ENCODE measurements at regions not wholly inside any gene's neighbourhood (a gene's known extent, or its start where the extent isn't known, plus 50 kb on each side); places are given as distances from the start of the nearest gene placed in this dataset.

DNA sequence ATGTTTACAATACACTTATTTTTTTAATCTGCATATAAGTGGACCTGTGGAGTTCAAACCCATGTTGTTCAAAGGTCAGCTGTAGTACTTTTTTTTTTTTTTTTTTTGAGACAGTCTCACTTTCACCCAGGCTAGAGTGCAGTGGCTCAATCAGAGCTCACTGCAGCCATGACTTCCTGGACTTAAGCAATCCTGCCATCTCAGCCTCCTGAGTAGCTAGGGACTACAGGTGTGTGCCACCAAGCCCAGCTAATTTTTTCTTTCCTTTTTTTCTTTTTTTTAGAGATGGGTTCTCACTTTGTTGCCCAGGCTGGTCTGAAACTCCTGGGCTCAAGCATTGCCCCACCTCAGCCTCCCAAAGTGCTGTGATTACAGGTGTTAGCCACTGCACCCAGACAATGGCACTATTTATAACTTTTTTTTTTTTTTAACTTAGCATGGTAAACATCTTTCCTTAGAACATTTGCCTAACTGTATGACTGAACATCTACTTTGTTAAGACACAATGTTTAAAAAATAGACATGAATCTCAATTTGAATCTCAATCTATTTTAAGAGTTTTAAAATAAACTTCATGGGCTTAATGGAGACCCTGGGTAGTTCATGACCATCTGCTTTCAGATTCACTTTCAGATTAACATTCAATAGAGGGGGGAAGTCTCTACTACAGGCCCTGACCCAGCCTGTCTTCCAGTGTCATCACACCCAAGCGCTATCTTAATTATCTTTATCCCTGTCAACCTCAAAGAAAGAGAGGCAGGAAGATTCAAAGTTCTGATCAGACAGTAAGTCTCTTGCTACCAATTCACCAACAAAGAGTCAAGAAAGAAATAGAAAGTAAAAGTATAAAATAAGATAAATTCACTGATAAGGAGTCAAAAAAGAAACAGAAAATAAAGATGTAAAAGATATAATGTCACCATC, 97.7 kb upstream of the DOCK9 start (continued):
- TF ChIP-seq GRHL2 (CRISPR knock-in tag; IDR thresholded peaks at IDR 0.05; ENCODE audit: insufficient replicate concordance, severe bottlenecking) = no peak
- TF ChIP-seq, protein P1, sequence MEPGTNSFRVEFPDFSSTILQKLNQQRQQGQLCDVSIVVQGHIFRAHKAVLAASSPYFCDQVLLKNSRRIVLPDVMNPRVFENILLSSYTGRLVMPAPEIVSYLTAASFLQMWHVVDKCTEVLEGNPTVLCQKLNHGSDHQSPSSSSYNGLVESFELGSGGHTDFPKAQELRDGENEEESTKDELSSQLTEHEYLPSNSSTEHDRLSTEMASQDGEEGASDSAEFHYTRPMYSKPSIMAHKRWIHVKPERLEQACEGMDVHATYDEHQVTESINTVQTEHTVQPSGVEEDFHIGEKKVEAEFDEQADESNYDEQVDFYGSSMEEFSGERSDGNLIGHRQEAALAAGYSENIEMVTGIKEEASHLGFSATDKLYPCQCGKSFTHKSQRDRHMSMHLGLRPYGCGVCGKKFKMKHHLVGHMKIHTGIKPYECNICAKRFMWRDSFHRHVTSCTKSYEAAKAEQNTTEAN (CRISPR knock-in tag; IDR thresholded peaks at IDR 0.05) = no peak

DNA sequence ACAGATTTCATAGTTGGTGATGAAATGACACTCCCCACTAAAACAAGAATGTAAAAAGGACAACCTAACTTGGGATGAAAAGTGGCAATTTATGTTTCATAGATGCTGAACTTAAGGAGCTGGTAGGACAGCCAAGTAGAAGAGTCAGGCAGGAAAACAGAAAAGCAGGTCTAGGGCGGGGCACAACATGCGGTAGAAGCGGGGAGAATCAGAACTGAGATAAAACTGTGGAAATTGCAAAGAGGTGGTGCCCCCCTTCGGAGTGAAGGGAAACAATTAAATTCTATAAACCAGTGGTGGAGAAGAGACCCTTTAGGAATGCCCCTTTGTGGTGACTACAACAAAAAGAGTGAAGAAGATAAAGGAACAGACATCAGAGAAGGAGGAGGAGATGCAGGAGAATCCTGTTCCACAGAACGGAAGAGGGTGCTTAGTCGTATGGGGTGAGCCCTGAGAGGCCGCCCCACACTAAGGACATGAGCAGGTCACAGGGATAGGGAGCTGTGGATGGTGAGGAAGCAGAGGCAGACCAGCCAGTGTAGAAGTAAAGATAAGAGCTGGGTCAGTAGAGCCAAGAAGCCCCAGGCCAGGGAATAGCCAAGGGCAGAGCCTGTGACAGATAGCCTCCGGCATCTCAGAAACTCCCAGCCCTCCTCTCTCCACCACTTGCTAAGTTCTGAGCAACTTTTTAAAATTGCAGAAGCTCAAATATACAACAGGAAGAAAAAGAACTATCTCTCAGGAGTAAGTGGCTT, 100.3 kb upstream of the DOCK9 start:
- Mint-ChIP-seq H3K4me1 (no peaks in the 10 kb centered on the region), H3K27me3 (ENCODE audit: low read depth) (no peaks in the 10 kb centered on the region), H3K36me3 (no peaks in the 10 kb centered on the region), H3K9me3 (no peaks in the 10 kb centered on the region), H3K27ac (no peak overlapping the region), H3K4me3 (no peak overlapping the region)
- no peak for DNase-seq (ENCODE audit: low spot score)
- TF ChIP-seq NR2C2 (CRISPR knock-in tag; IDR thresholded peaks at IDR 0.05) (no peak), SP1 (CRISPR knock-in tag; conservative IDR thresholded peaks at IDR 0.05) (no peak), RELA (CRISPR knock-in tag; IDR thresholded peaks at IDR 0.05; ENCODE audit: borderline replicate concordance) (no peak), ZNF263 (CRISPR knock-in tag; IDR thresholded peaks at IDR 0.05; ENCODE audit: low read depth) (no peak), TCF7 (CRISPR knock-in tag; IDR thresholded peaks at IDR 0.05; ENCODE audit: low read depth) (no peak), GRHL2 (CRISPR knock-in tag; IDR thresholded peaks at IDR 0.05; ENCODE audit: insufficient replicate concordance, severe bottlenecking) (no peak)
- TF ChIP-seq, protein P2, sequence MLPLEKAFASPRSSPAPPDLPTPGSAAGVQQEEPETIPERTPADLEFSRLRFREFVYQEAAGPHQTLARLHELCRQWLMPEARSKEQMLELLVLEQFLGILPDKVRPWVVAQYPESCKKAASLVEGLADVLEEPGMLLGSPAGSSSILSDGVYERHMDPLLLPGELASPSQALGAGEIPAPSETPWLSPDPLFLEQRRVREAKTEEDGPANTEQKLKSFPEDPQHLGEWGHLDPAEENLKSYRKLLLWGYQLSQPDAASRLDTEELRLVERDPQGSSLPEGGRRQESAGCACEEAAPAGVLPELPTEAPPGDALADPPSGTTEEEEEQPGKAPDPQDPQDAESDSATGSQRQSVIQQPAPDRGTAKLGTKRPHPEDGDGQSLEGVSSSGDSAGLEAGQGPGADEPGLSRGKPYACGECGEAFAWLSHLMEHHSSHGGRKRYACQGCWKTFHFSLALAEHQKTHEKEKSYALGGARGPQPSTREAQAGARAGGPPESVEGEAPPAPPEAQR (CRISPR knock-in tag; IDR thresholded peaks at IDR 0.05) = no peak
- TF ChIP-seq, protein P3, sequence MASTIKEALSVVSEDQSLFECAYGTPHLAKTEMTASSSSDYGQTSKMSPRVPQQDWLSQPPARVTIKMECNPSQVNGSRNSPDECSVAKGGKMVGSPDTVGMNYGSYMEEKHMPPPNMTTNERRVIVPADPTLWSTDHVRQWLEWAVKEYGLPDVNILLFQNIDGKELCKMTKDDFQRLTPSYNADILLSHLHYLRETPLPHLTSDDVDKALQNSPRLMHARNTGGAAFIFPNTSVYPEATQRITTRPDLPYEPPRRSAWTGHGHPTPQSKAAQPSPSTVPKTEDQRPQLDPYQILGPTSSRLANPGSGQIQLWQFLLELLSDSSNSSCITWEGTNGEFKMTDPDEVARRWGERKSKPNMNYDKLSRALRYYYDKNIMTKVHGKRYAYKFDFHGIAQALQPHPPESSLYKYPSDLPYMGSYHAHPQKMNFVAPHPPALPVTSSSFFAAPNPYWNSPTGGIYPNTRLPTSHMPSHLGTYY (CRISPR knock-in tag; IDR thresholded peaks at IDR 0.05) = no peak
- TF ChIP-seq, protein P4, sequence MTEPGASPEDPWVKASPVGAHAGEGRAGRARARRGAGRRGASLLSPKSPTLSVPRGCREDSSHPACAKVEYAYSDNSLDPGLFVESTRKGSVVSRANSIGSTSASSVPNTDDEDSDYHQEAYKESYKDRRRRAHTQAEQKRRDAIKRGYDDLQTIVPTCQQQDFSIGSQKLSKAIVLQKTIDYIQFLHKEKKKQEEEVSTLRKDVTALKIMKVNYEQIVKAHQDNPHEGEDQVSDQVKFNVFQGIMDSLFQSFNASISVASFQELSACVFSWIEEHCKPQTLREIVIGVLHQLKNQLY (CRISPR knock-in tag; IDR thresholded peaks at IDR 0.05) = no peak
- ChIA-PET CTCF (no interaction called here), POLR2A (no interaction called here)
- no peak; the same call in 1 of the 2 replicates for ATAC-seq

DNA sequence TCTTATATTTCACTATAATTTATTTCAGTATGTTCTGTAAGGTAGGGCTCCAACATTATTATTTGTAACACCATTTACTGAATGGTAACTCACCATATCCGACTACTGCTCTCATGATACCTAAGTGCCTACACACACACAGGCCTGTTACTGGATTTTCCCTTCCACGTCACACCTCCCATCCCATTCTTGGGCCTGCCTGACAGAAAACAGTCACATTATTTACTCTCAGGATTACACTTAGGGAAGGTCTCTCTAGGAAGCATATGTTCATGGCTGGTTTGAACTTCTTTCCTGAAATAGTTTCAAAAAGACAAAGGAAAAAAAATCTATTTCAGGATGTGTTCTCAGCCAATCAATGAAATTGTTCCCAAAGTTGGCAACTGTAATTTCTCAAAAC, 102.3 kb upstream of the DOCK9 start:
- Mint-ChIP-seq H3K4me1 (peaks cover 14% of the 10 kb centered on the region), H3K27ac (no peak overlapping the region), H3K4me3 (no peak overlapping the region), H3K36me3 (no peaks in the 10 kb centered on the region), H3K27me3 (ENCODE audit: low read depth) (peaks cover 17% of the 10 kb centered on the region), H3K9me3 (no peaks in the 10 kb centered on the region)
- ATAC-seq = no peak
- POLR2A ChIA-PET = no interaction called here
- CTCF ChIA-PET = no interaction called here
- TF ChIP-seq, protein P5, sequence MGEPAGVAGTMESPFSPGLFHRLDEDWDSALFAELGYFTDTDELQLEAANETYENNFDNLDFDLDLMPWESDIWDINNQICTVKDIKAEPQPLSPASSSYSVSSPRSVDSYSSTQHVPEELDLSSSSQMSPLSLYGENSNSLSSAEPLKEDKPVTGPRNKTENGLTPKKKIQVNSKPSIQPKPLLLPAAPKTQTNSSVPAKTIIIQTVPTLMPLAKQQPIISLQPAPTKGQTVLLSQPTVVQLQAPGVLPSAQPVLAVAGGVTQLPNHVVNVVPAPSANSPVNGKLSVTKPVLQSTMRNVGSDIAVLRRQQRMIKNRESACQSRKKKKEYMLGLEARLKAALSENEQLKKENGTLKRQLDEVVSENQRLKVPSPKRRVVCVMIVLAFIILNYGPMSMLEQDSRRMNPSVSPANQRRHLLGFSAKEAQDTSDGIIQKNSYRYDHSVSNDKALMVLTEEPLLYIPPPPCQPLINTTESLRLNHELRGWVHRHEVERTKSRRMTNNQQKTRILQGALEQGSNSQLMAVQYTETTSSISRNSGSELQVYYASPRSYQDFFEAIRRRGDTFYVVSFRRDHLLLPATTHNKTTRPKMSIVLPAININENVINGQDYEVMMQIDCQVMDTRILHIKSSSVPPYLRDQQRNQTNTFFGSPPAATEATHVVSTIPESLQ (CRISPR knock-in tag; IDR thresholded peaks at IDR 0.05) = no peak
- no peak for TF ChIP-seq SP1 (CRISPR knock-in tag; conservative IDR thresholded peaks at IDR 0.05)
- no peak for TF ChIP-seq FOXK1 (CRISPR knock-in tag; IDR thresholded peaks at IDR 0.05)
- TF ChIP-seq NR3C1 (CRISPR knock-in tag; conservative IDR thresholded peaks at IDR 0.05; ENCODE audit: low read depth) = no peak
- no peak for TF ChIP-seq HMGA2 (CRISPR knock-in tag; IDR thresholded peaks at IDR 0.05)
- TF ChIP-seq ZBTB21 (CRISPR knock-in tag; IDR thresholded peaks at IDR 0.05; ENCODE audit: borderline replicate concordance) = no peak
- no peak for TF ChIP-seq KAT7 (CRISPR knock-in tag; IDR thresholded peaks at IDR 0.05; ENCODE audit: borderline replicate concordance)
- TF ChIP-seq ATF1 (CRISPR knock-in tag; IDR thresholded peaks at IDR 0.05) = no peak
- TF ChIP-seq, protein P6, sequence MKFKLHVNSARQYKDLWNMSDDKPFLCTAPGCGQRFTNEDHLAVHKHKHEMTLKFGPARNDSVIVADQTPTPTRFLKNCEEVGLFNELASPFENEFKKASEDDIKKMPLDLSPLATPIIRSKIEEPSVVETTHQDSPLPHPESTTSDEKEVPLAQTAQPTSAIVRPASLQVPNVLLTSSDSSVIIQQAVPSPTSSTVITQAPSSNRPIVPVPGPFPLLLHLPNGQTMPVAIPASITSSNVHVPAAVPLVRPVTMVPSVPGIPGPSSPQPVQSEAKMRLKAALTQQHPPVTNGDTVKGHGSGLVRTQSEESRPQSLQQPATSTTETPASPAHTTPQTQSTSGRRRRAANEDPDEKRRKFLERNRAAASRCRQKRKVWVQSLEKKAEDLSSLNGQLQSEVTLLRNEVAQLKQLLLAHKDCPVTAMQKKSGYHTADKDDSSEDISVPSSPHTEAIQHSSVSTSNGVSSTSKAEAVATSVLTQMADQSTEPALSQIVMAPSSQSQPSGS (CRISPR knock-in tag; IDR thresholded peaks at IDR 0.05; ENCODE audit: borderline replicate concordance, low read depth) = no peak
- no peak for TF ChIP-seq SOX15 (CRISPR knock-in tag; IDR thresholded peaks at IDR 0.05)
- no peak for DNase-seq (ENCODE audit: low spot score)

Measured in WTC11 (cell line).